Activated T-cell treated with anti-CD3 and anti-CD28 coated beads, Interleukin-2, amount 50 U/mL, for 24 hours (primary cell): ENCODE measurements at regions not wholly inside any gene's neighbourhood (a gene's known extent, or its start where the extent isn't known, plus 50 kb on each side); places are given as distances from the start of the nearest gene placed in this dataset.
"Not testable (repeated sequence)": the region's sequence is repeated elsewhere in the genome, so short reads cannot be mapped to it uniquely, and the experiment has no call there.

Experiments used
- DNase-seq: peaks from one replicate; pipeline ENCODE4 v3.0.0-alpha.2; 2020
- H3K27ac Mint-ChIP-seq: 2 replicates; pipeline ENCODE4 v1.8.0; 2020; ENCODE audit warnings: mild to moderate bottlenecking, mixed read lengths
- H3K27me3 Mint-ChIP-seq: 2 replicates; pipeline ENCODE4 v1.8.0; 2020; ENCODE audit warnings: mixed read lengths
- H3K36me3 Mint-ChIP-seq: 2 replicates; pipeline ENCODE4 v1.8.0; 2020; ENCODE audit warnings: low read depth, mixed read lengths
- H3K4me1 Mint-ChIP-seq: 2 replicates; pipeline ENCODE4 v1.8.0; 2020; ENCODE audit warnings: low read depth, mixed read lengths
- H3K4me3 Mint-ChIP-seq: 2 replicates; pipeline ENCODE4 v1.8.0; 2020; ENCODE audit warnings: mild to moderate bottlenecking, moderate library complexity, mixed read lengths
- H3K9me3 Mint-ChIP-seq: 2 replicates; pipeline ENCODE4 v1.8.0; 2020; ENCODE audit warnings: mixed read lengths

- no peaks in the 10 kb centered on the region for H3K4me1 Mint-ChIP-seq
- DNase-seq: no peak
These were observed 102.6 kb downstream of the CAAP1 start for GRCh38 chr9:26789959-26790358.

GRCh38 chr9:26786564-26786963 lies 106.0 kb downstream of the CAAP1 start:
- Mint-ChIP-seq H3K36me3 (no peaks in the 10 kb centered on the region), H3K27me3 (no peaks in the 10 kb centered on the region), H3K27ac (no peak overlapping the region), H3K9me3 (no peaks in the 10 kb centered on the region), H3K4me3 (no peak overlapping the region), H3K4me1 (no peaks in the 10 kb centered on the region)
- DNase-seq: no peak

More at GRCh38 chr9:26789959-26790358, 102.6 kb downstream of the CAAP1 start:
- no peaks in the 10 kb centered on the region for H3K27me3 Mint-ChIP-seq
- no peak overlapping the region for H3K4me3 Mint-ChIP-seq
- peaks cover 9% of the 10 kb centered on the region for H3K9me3 Mint-ChIP-seq
- no peaks in the 10 kb centered on the region for H3K36me3 Mint-ChIP-seq
- no peak overlapping the region for H3K27ac Mint-ChIP-seq

- no peak overlapping the region for H3K27ac Mint-ChIP-seq
- no peak overlapping the region for H3K4me3 Mint-ChIP-seq
- H3K9me3 Mint-ChIP-seq: no peaks in the 10 kb centered on the region
- no peak for DNase-seq
- H3K27me3 Mint-ChIP-seq: no peaks in the 10 kb centered on the region
- H3K4me1 Mint-ChIP-seq: no peaks in the 10 kb centered on the region
- no peaks in the 10 kb centered on the region for H3K36me3 Mint-ChIP-seq
These were observed 109.7 kb downstream of the CAAP1 start for GRCh38 chr9:26782899-26783298.

- no peaks in the 10 kb centered on the region for H3K4me1 Mint-ChIP-seq
- H3K27me3 Mint-ChIP-seq: no peaks in the 10 kb centered on the region
- no peaks in the 10 kb centered on the region for H3K9me3 Mint-ChIP-seq
- no peak for DNase-seq
- H3K4me3 Mint-ChIP-seq: no peak overlapping the region
- H3K36me3 Mint-ChIP-seq: no peaks in the 10 kb centered on the region
- no peak overlapping the region for H3K27ac Mint-ChIP-seq
These were observed 110.7 kb downstream of the CAAP1 start for GRCh38 chr9:26781906-26782305.

GRCh38 chr9:26780307-26780706 lies 112.3 kb downstream of the CAAP1 start:
- not testable (repeated sequence) for H3K4me3 Mint-ChIP-seq, DNase-seq, H3K27ac Mint-ChIP-seq, H3K27me3 Mint-ChIP-seq, H3K4me1 Mint-ChIP-seq, H3K9me3 Mint-ChIP-seq, H3K36me3 Mint-ChIP-seq

DNA sequence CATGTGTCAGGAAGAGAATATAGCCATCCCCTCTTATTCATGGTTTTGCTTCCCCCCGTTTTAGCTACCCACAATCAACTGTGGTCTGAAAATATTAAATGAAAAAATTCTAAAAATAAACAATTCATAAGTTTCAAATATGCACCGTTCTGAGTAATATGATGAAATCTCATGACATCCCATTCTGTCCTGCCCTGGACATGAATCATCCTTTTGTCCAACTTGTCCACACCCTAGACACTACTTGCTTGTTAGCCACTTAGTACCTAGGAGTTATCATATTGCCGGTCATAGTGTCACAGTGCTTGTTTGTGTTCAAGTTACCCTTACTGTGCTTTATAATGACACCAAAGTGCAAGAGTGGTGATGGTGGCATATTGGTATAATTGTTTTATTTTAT lies 113.5 kb downstream of the CAAP1 start:
- Mint-ChIP-seq H3K27me3 (no peaks in the 10 kb centered on the region), H3K27ac (no peak overlapping the region), H3K4me3 (no peak overlapping the region), H3K4me1 (no peaks in the 10 kb centered on the region), H3K36me3 (no peaks in the 10 kb centered on the region), H3K9me3 (no peaks in the 10 kb centered on the region)
- no peak for DNase-seq

DNA sequence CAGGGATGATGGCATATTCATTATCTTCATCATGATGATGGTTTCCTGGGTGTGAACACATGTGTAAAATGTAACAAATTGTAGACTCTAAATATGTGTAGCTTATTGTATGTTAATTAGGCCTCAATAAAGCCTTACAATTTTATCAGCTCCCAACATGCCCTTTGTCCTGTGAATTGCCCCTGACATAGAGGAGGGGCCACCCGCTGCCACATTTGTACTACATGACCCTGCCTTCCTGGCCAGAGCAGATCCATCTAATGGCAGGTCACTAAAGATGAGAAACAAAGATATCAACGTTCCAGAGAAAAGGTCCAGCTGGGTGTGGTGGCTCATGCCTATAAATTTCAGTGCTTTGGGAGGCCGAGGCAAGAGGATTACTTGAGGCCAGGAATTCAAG lies 117.2 kb downstream of the CAAP1 start:
- Mint-ChIP-seq H3K27me3 (no peaks in the 10 kb centered on the region), H3K36me3 (no peaks in the 10 kb centered on the region), H3K27ac (no peak overlapping the region), H3K4me3 (no peak overlapping the region), H3K4me1 (no peaks in the 10 kb centered on the region), H3K9me3 (no peaks in the 10 kb centered on the region)
- no peak for DNase-seq

- no peak for DNase-seq
- Mint-ChIP-seq H3K4me1 (no peaks in the 10 kb centered on the region), H3K27me3 (peaks cover 2% of the 10 kb centered on the region)
These were observed 119.5 kb downstream of the CAAP1 start for GRCh38 chr9:26773056-26773455.

DNA sequence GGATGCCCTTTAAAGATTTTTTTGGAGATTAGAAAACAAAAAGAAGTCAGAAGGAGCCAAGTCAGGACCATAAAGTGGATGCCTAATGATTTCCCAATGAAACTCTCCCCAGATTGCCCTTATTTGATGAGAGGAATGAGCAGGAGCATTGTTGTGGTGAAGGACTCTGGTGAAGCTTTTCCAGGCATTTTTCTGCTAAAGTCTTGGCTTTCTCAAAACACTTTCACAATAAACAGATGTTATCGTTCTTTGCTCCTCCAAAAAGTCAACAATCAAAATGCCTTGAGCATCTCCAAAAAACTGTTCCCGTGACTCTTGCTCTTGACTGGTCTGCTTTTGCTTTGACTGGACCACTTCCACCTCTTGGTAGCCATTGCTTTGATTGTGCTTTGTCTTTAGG lies 121.8 kb downstream of the CAAP1 start:
- Mint-ChIP-seq H3K4me3 (no peak overlapping the region), H3K4me1 (no peaks in the 10 kb centered on the region)

More at GRCh38 chr9:26773056-26773455, 119.5 kb downstream of the CAAP1 start:
- Mint-ChIP-seq H3K36me3 (no peaks in the 10 kb centered on the region), H3K27ac (no peak overlapping the region), H3K9me3 (no peaks in the 10 kb centered on the region), H3K4me3 (no peak overlapping the region)

GRCh38 chr9:26768145-26768544 lies 124.5 kb downstream of the CAAP1 start:
- no peak for DNase-seq
- H3K27me3 Mint-ChIP-seq: peaks cover 7% of the 10 kb centered on the region
- no peak overlapping the region for H3K4me3 Mint-ChIP-seq
- H3K27ac Mint-ChIP-seq: no peak overlapping the region
- H3K36me3 Mint-ChIP-seq: no peaks in the 10 kb centered on the region
- no peaks in the 10 kb centered on the region for H3K4me1 Mint-ChIP-seq
- no peaks in the 10 kb centered on the region for H3K9me3 Mint-ChIP-seq

More for the DNA sequence above, 121.8 kb downstream of the CAAP1 start:
- no peak overlapping the region for H3K27ac Mint-ChIP-seq
- no peaks in the 10 kb centered on the region for H3K36me3 Mint-ChIP-seq
- H3K9me3 Mint-ChIP-seq: no peaks in the 10 kb centered on the region
- H3K27me3 Mint-ChIP-seq: peaks cover 4% of the 10 kb centered on the region
- DNase-seq: no peak

DNA sequence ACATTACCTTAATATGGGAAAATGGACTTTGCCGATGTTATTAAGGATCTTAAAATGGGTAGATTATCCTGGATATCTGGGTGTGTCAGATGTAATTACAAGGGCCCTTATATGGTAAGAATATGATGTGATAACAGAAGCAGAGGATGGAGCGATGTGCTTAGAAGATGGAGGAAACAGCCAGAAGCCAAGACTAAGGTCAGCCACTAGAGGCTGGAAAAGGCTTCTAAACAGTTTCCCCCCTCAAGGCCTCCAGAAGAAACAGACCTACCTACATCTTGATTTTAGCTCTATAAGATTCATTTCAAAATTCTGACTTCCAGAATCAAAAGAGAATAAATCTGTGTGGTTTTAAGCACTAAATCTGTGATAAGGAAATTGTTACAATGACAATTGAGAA lies 131.9 kb downstream of the CAAP1 start:
- DNase-seq: no peak
- no peaks in the 10 kb centered on the region for H3K36me3 Mint-ChIP-seq
- H3K4me1 Mint-ChIP-seq: no peaks in the 10 kb centered on the region
- peaks cover 11% of the 10 kb centered on the region for H3K27me3 Mint-ChIP-seq
- H3K9me3 Mint-ChIP-seq: no peaks in the 10 kb centered on the region
- no peak overlapping the region for H3K27ac Mint-ChIP-seq
- H3K4me3 Mint-ChIP-seq: no peak overlapping the region

- H3K9me3 Mint-ChIP-seq: no peaks in the 10 kb centered on the region
- H3K27me3 Mint-ChIP-seq: peaks cover 11% of the 10 kb centered on the region
- H3K4me3 Mint-ChIP-seq: no peak overlapping the region
- H3K36me3 Mint-ChIP-seq: no peaks in the 10 kb centered on the region
- DNase-seq: no peak
- H3K27ac Mint-ChIP-seq: no peak overlapping the region
- no peaks in the 10 kb centered on the region for H3K4me1 Mint-ChIP-seq
These were observed 133.9 kb downstream of the CAAP1 start for GRCh38 chr9:26758655-26759054.

DNA sequence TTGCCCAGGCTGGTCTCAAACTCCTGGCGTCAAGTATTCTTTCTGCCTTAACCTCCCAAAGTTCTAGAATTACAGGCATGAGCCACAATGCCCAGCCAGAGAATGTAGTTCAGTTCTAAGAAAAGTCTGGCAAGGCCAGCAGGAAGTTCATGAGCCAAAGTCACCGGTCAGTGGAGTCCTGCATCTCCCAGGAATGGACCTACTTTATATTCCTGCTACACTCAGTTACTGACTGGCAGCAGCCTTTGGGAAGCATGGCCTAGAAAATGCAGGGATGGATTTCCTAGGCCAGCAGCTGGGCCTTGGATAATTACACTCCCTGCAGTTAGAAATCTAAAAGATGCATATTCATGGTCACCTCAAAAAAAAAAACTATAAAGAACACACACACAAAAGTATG lies 135.7 kb downstream of the CAAP1 start:
- Mint-ChIP-seq H3K4me3 (no peak overlapping the region), H3K27me3 (no peaks in the 10 kb centered on the region), H3K36me3 (no peaks in the 10 kb centered on the region), H3K9me3 (no peaks in the 10 kb centered on the region), H3K27ac (no peak overlapping the region), H3K4me1 (no peaks in the 10 kb centered on the region)
- DNase-seq: no peak

DNA sequence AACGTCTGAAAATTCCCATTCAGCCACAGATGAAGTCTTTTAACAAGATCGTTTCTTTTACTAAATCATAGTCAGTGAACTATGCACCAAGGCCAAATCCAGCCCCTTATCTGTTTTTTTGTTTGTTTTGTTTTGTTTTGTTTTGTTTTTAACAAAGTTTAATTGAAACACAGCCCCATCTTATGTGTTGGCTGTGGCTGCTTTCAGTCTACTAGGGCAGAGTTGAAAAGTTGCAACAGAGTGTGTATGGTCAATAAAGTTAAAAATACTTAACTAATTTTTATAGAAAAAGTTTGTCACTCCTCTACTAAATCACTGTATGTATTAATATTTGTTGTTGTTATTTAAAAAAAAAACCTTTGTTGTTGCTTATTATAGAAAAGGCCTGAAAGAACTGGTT lies 137.1 kb downstream of the CAAP1 start:
- Mint-ChIP-seq H3K4me3 (no peak overlapping the region), H3K27ac (no peak overlapping the region), H3K36me3 (no peaks in the 10 kb centered on the region), H3K9me3 (no peaks in the 10 kb centered on the region), H3K4me1 (no peaks in the 10 kb centered on the region), H3K27me3 (no peaks in the 10 kb centered on the region)
- DNase-seq: no peak

DNA sequence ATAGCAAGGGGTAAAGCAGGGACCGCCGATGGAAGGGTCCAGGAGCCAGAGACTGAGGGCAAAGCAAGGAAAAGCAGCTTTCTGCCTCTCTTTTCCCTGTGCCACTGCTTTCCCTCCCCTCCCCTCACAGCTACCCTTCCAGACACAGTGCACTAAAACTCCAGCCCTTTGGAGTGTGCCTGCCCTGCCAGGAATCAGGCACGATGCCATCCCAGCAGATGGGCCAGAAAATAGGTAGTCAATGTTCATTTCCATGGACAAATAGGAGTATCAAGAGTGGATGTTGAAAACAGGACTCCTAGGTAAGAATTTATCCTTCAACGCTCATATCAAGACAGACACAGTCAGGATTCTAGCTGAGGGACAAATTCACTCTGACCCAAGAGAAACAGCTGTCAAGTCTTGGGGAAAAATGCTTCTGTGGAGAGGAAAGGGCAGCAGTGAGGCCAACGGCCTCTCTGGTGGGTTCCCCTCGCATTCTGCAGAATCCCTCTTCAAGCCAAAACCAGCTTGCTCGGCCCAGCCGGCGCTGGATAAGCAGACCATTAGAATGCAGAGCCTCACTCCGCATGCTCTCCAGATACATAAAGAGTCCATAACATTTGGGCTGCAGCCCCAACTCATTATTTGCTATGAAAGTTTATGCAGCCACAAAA lies 138.0 kb downstream of the CAAP1 start:
- Mint-ChIP-seq H3K27ac (no peak overlapping the region), H3K36me3 (no peaks in the 10 kb centered on the region), H3K27me3 (no peaks in the 10 kb centered on the region)

DNA sequence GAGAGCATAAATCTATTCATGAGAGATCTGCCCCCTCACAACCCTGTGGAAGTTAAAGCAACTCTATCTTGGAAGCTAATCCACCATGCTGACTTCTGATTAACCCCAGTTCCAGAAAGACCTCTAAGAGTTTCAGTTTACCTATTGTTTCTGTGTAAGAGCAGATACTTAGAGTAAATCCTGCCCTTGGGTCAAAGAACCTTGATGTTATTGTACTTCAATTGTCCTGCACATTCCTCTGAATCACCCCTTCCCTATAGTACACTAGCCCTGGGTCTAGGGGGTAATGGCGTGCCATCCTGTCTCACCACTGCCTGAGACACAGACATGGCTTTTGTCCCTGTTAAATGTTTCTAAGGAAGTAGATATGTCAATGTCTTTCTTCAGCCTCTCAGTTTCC lies 138.6 kb downstream of the CAAP1 start:
- H3K27ac Mint-ChIP-seq: no peak overlapping the region
- DNase-seq: no peak
- H3K27me3 Mint-ChIP-seq: no peaks in the 10 kb centered on the region
- H3K4me1 Mint-ChIP-seq: no peaks in the 10 kb centered on the region
- no peaks in the 10 kb centered on the region for H3K36me3 Mint-ChIP-seq
- no peak overlapping the region for H3K4me3 Mint-ChIP-seq
- H3K9me3 Mint-ChIP-seq: no peaks in the 10 kb centered on the region

More for the DNA sequence above, 138.0 kb downstream of the CAAP1 start:
- DNase-seq: no peak
- H3K4me3 Mint-ChIP-seq: no peak overlapping the region
- H3K9me3 Mint-ChIP-seq: no peaks in the 10 kb centered on the region
- H3K4me1 Mint-ChIP-seq: no peaks in the 10 kb centered on the region
